ENCODE measurements at regions not wholly inside any gene's neighbourhood (a gene's known extent, or its start where the extent isn't known, plus 50 kb on each side); places are given as distances from the start of the nearest gene placed in this dataset.

- TF ChIP-seq CTCF (conservative IDR thresholded peaks at IDR 0.05; ENCODE audit: low read depth, low read length) = no peak
- no peak for TF ChIP-seq EZH2 (IDR thresholded peaks at IDR 0.05; ENCODE audit: low read length, unreplicated experiment)
- no peak for TF ChIP-seq EZH2phosphoT487 (IDR thresholded peaks at IDR 0.05; ENCODE audit: borderline replicate concordance, low read length)
Observed at GRCh38 chr10:78919181-78919966, 149.4 kb upstream of the ZMIZ1 start.

Data from PC-3 (cell line).